Stimulated activated CD8-positive, alpha-beta memory T cell treated with anti-CD3 and anti-CD28 coated beads, Interleukin-15, amount 100 ng/mL, for 48 hours (primary cell): ENCODE measurements at regions not wholly inside any gene's neighbourhood (a gene's known extent, or its start where the extent isn't known, plus 50 kb on each side); places are given as distances from the start of the nearest gene placed in this dataset.
A peak's percentile ranks its signal among the peaks of the same experiment; 100 is the strongest.

Experiments used
- DNase-seq, 2 donors: peaks; one replicate each; pipeline ENCODE4 v3.0.0-alpha.2; 2020; ENCODE audit warnings: low read depth in 2 of 2

GRCh38 chr4:74642006-74642405 is 152.3 kb downstream of the BTC start:
- DNase-seq = no peak

- no peak for DNase-seq
Observed at GRCh38 chr4:74649193-74649592, 145.1 kb downstream of the BTC start.

GRCh38 chr4:74651198-74651597 is 143.1 kb downstream of the BTC start:
- DNase-seq = no peak

- DNase-seq = no peak
Observed at GRCh38 chr4:74653331-74654229, 140.7 kb downstream of the BTC start.

- DNase-seq = no peak
Observed at GRCh38 chr4:74654230-74654681, 140.1 kb downstream of the BTC start.

GRCh38 chr4:74656596-74656995 is 137.7 kb downstream of the BTC start:
- DNase-seq = no peak

GRCh38 chr4:74658116-74658515 is 136.2 kb downstream of the BTC start:
- no peak for DNase-seq

- DNase-seq = no peak
Observed at GRCh38 chr4:74659576-74660411, 134.5 kb downstream of the BTC start.

- no peak for DNase-seq
Observed at GRCh38 chr4:74660866-74661265, 133.5 kb downstream of the BTC start.

GRCh38 chr4:74661427-74662201 is 132.7 kb downstream of the BTC start:
- DNase-seq = no peak

- DNase-seq = no peak
Observed at GRCh38 chr4:74663631-74664030, 130.7 kb downstream of the BTC start.

- no peak for DNase-seq
Observed at GRCh38 chr4:74665346-74665745, 129.0 kb downstream of the BTC start.

- DNase-seq = no peak
Observed at GRCh38 chr4:74665876-74666275, 128.4 kb downstream of the BTC start.

GRCh38 chr4:74667438-74667837 is 126.9 kb downstream of the BTC start:
- DNase-seq = no peak

GRCh38 chr4:74667944-74668343 is 126.4 kb downstream of the BTC start:
- no peak for DNase-seq

GRCh38 chr4:74669702-74670101 is 124.6 kb downstream of the BTC start:
- no peak for DNase-seq

GRCh38 chr4:74670583-74670982 is 123.7 kb downstream of the BTC start:
- no peak for DNase-seq

GRCh38 chr4:74671080-74671698 is 123.1 kb downstream of the BTC start:
- DNase-seq = peak in 1 of 2 donors; percentile 14

GRCh38 chr4:74674750-74675149 is 119.6 kb downstream of the BTC start:
- DNase-seq = no peak

GRCh38 chr4:74675673-74676279 is 118.5 kb downstream of the BTC start:
- DNase-seq = no peak
